ENCODE measurements at regions not wholly inside any gene's neighbourhood (a gene's known extent, or its start where the extent isn't known, plus 50 kb on each side); places are given as distances from the start of the nearest gene placed in this dataset.

DNA sequence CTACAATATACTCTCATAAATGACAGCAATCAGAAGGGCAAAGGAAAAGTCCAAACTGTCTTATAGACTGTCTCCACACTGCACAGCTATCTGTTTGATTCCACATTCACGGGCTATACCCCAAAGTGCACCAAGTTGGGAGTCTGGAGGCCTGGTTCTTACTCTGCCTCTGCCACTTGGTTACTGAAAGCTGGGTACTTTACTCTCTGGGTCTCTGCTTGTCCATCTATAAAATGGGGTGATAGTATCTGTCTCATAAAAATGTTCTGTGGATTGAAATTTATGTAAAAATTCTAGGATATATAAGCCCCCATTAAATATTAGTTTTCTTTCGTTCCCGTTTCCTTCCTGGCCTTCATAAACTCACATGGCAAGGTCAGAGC, 86.5 kb downstream of the CD164 start:
- H3K27ac Mint-ChIP-seq (ENCODE audit: unreplicated experiment) = no peak overlapping the region
- TF ChIP-seq, protein P1, sequence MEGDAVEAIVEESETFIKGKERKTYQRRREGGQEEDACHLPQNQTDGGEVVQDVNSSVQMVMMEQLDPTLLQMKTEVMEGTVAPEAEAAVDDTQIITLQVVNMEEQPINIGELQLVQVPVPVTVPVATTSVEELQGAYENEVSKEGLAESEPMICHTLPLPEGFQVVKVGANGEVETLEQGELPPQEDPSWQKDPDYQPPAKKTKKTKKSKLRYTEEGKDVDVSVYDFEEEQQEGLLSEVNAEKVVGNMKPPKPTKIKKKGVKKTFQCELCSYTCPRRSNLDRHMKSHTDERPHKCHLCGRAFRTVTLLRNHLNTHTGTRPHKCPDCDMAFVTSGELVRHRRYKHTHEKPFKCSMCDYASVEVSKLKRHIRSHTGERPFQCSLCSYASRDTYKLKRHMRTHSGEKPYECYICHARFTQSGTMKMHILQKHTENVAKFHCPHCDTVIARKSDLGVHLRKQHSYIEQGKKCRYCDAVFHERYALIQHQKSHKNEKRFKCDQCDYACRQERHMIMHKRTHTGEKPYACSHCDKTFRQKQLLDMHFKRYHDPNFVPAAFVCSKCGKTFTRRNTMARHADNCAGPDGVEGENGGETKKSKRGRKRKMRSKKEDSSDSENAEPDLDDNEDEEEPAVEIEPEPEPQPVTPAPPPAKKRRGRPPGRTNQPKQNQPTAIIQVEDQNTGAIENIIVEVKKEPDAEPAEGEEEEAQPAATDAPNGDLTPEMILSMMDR (IDR thresholded peaks at IDR 0.05) = no peak
- H3K36me3 Mint-ChIP-seq (ENCODE audit: unreplicated experiment) = no peaks in the 10 kb centered on the region
- H3K27me3 Mint-ChIP-seq (ENCODE audit: unreplicated experiment) = peaks cover 6% of the 10 kb centered on the region
- peaks cover 4% of the 10 kb centered on the region for H3K4me1 Mint-ChIP-seq (ENCODE audit: unreplicated experiment)
- H3K9me3 Mint-ChIP-seq (ENCODE audit: unreplicated experiment) = no peaks in the 10 kb centered on the region
- no peak overlapping the region for H3K4me3 Mint-ChIP-seq (ENCODE audit: unreplicated experiment)
- no peak for DNase-seq (ENCODE audit: extremely low spot score, unreplicated experiment)

DNA sequence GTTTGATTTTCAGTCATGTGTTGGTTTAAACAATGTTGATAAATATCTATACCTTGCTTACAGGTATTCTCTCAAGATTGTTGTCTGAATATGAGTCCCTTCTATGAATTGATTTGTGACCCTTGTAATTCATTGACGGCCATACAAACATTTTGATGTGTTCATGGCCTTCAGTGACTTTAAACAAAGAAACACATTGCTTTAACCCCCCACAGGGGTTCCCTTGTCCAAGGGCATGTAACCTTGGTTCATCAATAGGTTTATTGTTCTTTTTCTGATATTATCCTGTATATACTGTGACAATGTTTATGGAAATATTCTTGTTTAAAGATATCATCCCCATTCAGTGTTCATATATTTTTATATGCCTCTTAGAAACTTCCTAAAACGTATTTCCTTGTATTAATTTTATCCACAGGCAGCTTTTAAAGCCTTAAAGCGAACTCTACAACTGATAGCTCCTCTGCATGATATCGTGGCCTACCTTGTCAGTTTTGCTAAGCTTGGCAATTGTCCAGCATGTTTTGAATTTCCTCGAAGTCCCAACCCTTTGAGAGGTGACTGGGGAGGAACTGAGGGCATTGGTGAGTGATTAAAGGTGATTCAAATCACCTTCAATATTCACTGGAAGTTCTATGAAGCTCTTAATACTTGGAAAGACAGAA, 87.0 kb downstream of the CD164 start:
- Mint-ChIP-seq H3K9me3 (ENCODE audit: unreplicated experiment) (no peaks in the 10 kb centered on the region), H3K36me3 (ENCODE audit: unreplicated experiment) (no peaks in the 10 kb centered on the region), H3K27ac (ENCODE audit: unreplicated experiment) (no peak overlapping the region), H3K4me3 (ENCODE audit: unreplicated experiment) (no peak overlapping the region), H3K4me1 (ENCODE audit: unreplicated experiment) (peaks cover 4% of the 10 kb centered on the region), H3K27me3 (ENCODE audit: unreplicated experiment) (peaks cover 6% of the 10 kb centered on the region)
- TF ChIP-seq, protein P1 (IDR thresholded peaks at IDR 0.05) = no peak
- no peak for DNase-seq (ENCODE audit: extremely low spot score, unreplicated experiment)

DNA sequence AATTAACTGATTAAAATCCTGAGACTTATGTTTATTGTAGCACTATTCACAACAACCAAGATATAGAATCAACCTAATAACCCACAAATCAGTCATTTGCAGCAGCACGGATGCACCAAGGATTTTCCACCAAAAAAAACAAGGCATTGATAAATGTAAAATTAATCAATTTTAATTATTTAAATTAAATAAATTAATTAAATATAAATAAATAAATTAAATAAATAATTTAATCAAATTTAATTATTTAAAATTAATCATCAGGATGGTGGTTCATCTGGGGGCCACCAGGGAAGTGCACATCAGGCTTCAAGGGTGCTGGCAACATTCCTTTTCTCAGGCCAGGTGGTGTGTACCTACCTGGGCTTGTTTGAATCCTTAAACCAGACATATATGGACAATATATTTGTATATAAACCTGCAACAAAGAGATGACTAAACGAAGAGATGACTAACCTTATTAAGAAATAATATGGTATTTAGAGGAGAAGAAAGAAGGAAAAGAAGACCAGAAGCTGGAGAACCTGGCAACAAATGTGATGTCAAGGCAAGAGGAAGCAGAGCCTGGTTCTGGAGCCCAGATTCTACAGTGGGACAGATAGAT, 89.2 kb downstream of the CD164 start:
- TF ChIP-seq, protein P1 (IDR thresholded peaks at IDR 0.05) = no peak
- Mint-ChIP-seq H3K36me3 (ENCODE audit: unreplicated experiment) (no peaks in the 10 kb centered on the region), H3K27ac (ENCODE audit: unreplicated experiment) (no peak overlapping the region), H3K4me1 (ENCODE audit: unreplicated experiment) (peaks cover 4% of the 10 kb centered on the region), H3K9me3 (ENCODE audit: unreplicated experiment) (no peaks in the 10 kb centered on the region), H3K27me3 (ENCODE audit: unreplicated experiment) (peaks cover 6% of the 10 kb centered on the region), H3K4me3 (ENCODE audit: unreplicated experiment) (no peak overlapping the region)
- no peak for DNase-seq (ENCODE audit: extremely low spot score, unreplicated experiment)

DNA sequence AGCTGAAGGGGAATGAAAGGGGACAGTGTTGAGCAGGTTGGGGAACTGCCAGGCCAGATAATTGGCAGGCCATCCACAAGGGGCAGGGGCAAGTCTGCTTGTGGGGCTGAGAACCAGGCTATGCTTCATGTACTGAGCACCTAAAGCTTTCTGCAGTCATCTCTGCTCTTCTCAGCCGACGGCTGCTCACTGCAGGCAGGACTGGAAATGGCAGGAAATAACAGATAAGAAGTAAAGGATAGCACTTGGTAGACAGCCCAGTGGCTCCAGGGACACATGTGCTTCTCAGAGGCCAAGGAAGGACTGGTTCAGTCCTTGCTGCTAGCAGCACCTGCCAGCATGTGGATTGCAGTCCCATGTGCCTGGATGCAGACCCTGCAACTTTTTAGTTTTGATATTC, 89.8 kb downstream of the CD164 start:
- Mint-ChIP-seq H3K36me3 (ENCODE audit: unreplicated experiment) (no peaks in the 10 kb centered on the region), H3K4me3 (ENCODE audit: unreplicated experiment) (no peak overlapping the region), H3K9me3 (ENCODE audit: unreplicated experiment) (no peaks in the 10 kb centered on the region), H3K27me3 (ENCODE audit: unreplicated experiment) (peaks cover 6% of the 10 kb centered on the region), H3K27ac (ENCODE audit: unreplicated experiment) (no peak overlapping the region), H3K4me1 (ENCODE audit: unreplicated experiment) (peaks cover 4% of the 10 kb centered on the region)
- DNase-seq (ENCODE audit: extremely low spot score, unreplicated experiment) = no peak
- TF ChIP-seq, protein P1 (IDR thresholded peaks at IDR 0.05) = no peak

DNA sequence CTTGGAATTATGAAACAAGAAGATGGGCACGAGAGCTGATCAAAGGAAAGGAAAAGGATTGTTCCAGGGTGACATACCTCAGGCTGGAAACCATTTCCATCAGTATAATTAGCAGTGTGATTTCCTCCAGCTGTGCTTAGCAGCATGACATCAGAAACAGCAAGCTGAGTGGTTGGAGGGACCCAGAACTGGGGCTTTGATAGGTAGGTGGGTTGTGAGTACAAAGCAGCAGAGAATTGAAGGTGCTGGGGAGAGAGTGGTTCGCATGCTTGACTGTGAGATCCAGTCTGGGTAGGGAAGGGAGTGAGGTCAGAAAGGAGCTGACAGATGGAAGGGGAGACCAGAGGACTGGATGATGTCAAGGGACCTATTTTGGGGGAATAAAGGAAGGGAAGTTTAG, 90.4 kb downstream of the CD164 start:
- Mint-ChIP-seq H3K4me1 (ENCODE audit: unreplicated experiment) (peaks cover 4% of the 10 kb centered on the region), H3K27me3 (ENCODE audit: unreplicated experiment) (peaks cover 5% of the 10 kb centered on the region), H3K36me3 (ENCODE audit: unreplicated experiment) (no peaks in the 10 kb centered on the region), H3K4me3 (ENCODE audit: unreplicated experiment) (no peak overlapping the region), H3K27ac (ENCODE audit: unreplicated experiment) (no peak overlapping the region), H3K9me3 (ENCODE audit: unreplicated experiment) (no peaks in the 10 kb centered on the region)
- no peak for DNase-seq (ENCODE audit: extremely low spot score, unreplicated experiment)
- TF ChIP-seq, protein P1 (IDR thresholded peaks at IDR 0.05) = no peak

Data from osteocyte (in vitro differentiated cells).